OCI-M2 (cell line): ENCODE measurements at regions not wholly inside any gene's neighbourhood (a gene's known extent, or its start where the extent isn't known, plus 50 kb on each side); places are given as distances from the start of the nearest gene placed in this dataset.

Experiments
- DNase-seq: peaks from one replicate; lab custom pipeline; 2025; ENCODE audit not compliant: unreplicated experiment; lab: John Stamatoyannopoulos, UW

DNA sequence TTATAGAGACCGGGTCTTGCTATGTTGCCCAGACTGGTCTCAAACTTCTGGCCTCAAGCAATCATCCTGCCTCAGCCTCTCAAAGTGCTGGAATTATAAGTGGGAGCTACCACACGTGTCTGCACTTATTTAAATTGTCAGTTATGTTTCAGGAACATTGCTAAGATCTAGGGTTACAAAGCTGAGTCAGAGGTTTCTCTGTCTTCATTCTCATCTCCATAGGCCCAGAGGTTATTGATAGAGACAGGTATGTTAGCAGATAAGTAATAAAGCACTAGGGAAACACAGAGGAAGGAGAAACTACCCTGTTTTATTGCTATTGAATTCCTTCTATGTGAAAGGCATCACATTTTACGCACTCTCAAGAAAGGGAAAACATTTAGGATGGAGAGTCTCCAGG lies 214.1 kb downstream of the REEP3 start:
- DNase-seq, result no peak

DNA sequence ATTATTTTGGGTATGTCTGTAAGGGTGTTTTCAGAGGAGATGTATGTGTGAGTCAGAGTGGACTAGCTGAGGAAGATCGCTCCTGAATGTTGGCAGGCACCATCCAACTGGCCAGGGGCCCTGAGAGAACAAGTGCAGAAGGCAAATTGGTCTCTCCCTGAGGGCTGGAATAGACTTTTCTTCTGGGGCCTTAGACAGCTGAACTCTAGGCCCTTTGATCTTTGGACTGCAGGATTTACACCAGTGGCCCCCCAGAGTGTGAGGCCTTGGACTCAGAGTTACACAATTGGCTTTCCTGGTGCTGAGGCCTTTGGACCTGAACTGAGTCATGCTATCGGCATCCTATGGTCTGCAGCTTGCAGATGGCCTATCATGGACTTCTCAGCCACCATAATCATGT lies 217.2 kb downstream of the REEP3 start:
- no peak for DNase-seq

DNA sequence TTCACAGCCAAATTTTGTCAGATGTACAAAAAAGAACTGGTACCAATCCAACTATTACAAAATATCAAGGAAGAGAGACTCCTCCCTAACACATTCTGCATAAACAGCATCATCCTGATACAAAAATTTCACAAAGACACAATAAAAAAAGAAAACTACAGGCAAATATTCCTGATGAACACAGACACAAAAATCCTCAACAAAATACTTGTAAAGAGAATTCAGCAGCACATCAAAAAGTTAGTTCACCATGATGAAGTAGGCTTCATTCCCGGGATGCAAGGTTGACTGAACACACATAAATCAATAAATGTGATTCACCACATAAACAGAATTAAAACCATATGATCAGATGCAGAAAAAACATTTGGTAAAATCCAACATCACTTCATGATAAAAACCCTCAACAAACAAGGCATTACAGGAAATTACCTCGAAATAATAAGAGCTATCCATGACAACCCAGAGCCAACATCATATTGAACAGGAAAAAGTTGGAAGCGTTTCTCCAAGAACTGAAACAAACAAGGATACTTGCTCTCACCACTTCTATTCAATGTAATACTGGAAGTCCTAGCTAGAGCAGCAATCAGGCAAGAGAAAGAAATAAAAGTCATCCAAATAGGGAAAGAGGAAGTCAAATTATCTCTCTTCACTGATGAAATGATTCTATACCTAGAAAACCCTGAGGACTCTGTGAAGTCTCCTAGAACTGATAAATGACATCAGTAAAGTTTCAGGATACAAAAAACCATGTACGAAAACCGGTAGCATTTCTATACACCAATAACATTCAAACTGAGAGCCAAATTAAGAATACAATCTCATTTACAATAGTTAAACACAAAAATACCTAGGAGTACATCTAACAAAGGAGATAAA lies 223.1 kb downstream of the REEP3 start:
- no peak for DNase-seq

DNA sequence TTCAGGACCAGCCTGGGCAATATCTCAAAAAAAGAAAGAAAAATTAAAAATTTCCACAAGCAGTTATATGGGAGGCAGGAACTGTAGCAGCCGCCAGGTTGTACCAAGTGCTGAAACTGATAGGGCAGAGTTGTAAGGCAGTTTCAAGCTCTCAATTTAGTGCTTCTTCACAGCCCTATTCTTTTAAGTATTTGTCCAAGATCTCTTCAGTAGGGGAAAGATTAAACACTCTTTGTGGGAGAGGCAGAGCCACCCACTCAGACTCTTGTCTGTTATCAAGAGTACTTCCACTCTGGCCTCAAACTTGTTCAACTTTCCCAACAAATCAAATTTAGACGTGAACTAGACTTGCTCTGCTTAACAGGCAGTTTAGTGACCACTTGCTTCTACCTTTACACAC lies 228.7 kb downstream of the REEP3 start:
- no peak for DNase-seq

DNA sequence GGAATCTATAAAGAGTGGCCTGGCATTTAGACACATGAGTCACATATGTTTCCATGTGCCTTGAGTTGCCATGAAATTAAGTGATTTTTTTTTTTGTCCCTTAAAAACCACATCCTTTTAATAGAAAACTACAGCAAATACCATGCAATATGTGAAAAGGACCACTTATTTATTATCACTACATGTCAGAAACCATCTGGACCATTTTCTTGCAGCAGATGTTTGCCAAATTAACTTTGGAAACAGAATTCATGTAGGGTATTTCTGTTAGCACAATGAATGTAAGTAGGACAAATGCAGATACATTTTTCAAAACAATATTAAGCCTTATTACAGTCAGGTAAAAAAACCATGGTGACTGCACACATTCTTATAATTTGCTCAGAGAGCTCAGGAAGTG lies 230.6 kb downstream of the REEP3 start:
- no peak for DNase-seq

DNA sequence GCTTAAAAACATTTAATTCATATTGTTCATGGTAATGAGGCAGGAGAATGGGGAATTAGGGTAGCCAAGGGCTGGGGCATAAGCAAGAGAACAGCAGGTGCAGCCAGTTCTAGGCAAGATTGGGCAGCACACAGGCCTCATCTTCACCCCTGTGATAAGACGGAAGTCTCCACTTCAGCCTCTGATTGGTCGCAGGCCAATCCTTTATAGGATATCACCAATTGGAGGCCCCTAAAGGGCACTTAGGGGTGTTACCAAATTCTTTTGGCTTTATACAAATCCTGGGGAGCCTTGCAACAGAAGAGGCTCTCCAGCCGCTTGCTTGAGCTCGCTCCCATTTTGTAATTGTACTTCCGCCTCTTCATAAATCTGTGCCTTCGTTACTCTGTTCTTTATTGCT lies 231.1 kb downstream of the REEP3 start:
- no peak for DNase-seq

DNA sequence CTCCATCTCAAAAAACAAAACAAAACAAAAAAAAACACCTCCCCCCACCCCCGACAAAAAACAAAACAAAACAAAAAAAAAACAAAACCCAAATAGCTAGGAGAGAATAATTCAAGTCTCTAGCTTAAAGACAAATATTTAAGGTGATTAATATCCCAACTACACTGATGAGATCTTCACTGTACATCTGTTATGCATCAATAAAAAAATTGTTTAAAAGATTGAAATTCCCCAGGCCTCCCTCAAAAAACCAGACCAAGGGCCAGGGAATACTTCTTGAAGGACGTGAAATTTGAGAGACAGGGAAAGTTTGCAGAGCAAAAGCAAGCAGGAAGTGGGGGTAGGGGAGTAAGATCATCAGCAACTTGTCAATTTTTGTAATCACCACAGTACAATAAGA lies 232.6 kb downstream of the REEP3 start:
- DNase-seq, result no peak

DNA sequence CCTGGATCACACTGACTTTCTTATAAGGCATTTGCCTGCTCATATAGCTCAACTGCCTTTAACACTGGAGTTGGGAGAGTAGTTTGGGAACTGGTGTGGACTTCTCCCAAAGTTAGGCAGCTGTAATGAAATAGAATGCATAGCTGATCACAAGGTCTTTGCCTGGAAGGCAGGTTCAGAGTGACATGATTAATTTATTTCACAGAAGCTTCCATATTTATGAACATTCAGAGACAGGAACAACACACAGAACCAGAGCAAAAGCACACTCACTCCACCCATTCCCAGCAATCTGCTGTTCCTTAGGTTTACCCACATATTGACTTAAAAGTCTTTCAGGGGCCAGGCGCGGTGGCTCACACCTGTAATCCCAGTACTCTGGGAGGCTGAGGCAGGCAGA lies 234.2 kb downstream of the REEP3 start:
- no peak for DNase-seq

DNA sequence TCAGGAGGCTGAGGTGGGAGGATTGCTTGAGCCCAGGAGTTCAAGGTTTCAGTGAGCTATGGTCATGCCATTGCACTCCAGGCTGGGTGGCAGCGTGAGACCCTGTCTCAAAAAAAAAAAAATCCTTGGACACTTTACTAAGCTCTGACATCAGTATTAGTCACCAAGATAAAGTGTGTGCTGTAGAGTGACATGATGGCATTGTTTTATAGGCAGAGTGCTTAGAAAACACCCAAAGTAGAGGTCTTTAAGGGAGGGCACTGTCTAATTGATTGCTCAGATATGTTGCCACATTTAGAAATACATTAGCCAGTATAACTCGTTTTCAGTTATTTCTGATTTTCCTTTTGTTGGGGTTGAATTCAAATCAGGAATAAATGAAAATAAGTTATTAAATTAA lies 235.9 kb downstream of the REEP3 start:
- DNase-seq, result no peak

DNA sequence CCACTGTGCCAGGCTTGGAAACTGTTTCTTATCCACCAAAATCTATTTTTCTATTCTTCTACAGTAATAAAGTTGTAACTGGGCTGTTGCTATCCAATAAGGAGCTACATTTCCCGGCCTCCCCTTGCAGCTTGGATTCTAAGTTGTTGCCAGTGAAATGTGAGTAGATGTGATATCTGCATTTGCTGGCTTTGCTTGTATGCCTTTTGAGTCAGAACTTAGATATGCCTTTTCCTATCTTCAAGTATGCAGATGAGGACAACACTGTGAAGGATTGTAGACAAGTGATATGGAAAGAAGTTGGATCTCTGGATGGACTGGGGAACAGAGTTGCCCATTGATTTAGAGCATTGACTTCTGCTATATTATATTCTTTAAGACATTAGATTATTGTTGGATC lies 236.9 kb downstream of the REEP3 start:
- no peak for DNase-seq

DNA sequence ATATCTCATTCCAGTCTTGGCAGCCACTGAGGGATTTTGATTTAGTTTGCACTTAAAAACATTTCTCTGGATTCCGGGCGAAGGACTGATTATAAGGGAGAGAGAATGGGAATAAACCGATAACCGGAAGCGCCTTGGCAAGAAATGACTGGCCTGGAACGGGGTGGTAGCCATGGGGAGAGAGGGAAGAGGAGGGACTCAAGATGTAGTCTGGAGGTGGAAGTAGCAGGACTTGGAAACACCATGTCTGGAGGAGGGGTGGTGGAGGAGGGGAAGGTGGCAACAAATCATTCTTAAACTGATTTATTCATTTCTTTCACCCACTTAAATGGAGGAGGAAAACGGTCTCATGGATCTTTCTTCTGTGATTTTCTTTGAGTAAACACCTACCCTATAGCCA lies 238.1 kb downstream of the REEP3 start:
- DNase-seq, result no peak

DNA sequence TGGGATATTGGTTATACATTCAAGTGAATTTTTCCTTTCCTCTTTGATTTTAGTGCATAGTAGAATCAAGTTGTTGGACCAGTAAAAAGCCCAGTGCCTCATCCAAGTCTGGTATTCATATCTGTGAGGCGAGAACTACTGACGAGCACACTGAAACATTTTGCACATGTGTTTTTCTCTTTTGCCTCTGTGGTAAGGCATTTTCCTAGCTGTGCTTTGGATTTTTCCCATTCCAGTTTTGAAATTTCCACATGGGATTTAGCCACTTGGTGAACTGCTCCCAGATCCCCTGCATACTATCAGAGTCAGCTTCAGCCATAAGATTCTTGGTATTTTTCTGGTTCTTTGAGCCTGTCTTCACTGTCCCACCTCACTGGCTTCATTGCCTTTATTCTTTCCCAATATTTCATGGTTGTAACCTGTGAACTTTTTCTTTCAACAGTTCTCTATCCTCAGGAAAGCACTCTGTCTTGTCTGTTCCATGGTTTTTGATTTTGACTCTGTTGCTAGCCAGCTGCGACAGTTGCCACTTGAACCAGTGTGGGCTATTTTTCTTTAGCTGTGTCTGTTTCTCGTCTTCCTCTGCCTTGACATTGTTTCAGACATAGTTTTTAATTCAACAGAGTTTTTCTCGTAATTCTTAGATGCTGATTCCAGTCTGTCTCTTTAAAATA lies 239.0 kb downstream of the REEP3 start:
- no peak for DNase-seq

DNA sequence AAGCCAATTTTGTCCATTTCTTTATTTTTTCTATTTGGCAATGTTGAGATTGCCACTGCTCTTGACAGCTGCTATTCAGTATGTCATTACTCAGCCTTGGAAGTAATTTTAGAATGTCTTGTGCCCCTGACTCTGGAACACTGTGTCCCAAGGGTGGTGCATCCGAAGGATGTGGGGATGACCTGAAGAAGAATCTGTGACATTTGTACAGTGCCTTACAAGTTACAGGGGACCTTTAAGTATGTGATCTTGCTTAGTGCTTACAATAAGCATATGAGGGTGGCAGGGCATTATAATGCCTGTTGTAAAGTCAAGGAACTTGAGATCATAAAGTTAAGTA lies 239.5 kb downstream of the REEP3 start:
- no peak for DNase-seq

DNA sequence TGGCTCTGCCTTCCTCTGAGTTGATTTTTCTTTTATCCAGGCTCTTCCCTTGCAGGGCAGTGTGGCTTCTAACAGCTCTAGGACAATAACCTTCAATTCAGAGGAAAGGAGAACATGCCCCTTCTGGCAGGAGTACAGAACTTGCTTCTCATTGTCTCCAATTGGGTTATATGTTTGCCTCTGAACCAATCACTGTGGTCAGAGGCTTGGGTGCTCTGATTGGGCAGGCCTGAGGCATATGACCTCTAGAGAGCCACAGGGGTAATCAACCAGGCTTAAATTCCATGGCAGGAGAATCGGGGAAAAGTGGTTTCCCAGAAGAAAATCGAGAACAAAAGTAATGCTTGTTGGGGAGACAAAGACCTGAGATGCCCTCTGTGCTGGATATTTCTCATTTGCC lies 240.0 kb downstream of the REEP3 start:
- DNase-seq, result no peak

DNA sequence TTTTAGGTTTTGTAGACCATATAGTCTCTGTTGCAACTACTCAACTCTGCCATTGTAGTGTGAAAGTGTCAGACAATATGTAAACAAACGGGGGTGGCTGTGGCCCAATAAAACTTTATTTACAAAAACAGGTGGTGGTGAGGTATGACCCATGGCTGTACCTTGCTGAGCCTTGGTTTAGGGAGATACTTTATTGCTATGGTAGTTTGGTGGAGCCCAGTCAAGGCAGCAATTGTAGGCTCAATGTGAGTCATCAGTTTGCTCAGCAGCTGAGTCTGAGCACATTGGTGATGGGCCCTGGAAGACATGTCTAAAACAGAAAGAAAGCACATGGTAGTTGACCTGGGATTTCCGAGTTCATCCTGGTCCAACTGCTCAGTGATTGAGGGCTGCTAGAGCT lies 242.5 kb downstream of the REEP3 start:
- no peak for DNase-seq

DNA sequence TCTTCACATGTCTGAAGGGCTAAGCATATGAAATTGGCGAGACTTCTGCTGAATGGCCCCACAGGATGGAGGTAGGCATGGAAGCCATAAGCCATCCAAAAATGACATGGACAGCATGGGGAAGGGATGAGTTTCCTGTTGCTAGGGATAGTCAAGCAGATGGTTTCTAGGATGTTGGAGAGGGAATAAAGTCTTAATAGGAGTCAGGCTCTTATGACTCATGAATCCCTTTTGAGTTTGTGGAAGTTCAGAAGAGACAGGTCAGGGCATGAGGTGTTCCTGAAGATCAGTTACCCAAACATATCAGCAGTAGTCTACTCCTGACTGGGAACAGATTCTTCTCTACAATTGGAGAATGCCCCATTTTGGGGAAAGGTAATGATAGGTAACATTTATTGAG lies 243.9 kb downstream of the REEP3 start:
- DNase-seq, result no peak

DNA sequence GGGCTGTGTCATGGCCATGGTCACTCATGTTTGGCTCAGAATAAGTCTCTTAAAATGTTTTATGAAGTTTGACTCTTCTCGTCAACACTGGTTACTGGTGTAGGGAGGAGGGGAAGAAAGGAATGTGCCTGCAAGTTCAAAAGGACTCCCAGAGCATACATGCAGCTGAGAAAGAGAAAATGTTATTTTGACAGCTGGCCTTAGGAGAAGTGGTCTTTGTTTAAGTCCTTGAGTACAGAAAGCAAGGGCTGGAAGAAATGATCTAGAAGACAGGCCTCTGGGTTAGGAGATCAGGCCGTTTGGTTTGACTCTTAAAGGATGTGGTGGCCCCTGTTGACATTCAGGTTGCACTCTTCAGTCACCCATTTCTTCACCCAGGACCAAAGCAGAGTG lies 245.5 kb downstream of the REEP3 start:
- DNase-seq, result no peak

DNA sequence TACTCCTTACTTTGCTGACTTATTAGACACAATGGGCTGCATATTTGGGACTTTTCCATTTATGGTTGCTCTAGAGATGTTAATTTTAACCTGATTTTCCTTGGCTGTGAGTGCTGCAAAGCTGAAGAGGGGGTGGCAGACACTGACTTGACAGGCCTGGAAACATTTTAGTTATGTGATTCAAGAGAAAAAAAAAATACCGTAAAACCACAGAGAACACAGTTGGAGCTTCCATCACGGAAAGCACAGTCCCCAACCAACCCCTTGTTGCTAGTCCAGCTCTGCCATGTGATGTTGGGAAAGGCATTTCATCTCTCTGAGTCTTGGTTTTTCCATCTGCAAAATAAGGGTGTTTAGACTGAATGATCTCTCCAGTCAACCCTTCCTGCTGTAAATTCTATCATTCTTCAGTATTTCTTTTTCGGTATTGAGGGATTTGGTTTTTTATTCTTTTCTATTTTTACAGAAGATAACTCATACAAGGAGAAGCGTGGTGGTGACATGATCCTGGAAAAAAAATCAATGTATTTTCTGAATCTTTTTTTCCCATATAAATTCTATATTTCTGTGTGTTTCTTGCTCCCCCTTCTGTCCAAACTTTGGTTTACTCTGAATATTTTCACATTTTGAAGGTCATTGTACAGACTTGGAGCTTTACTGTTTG lies 246.1 kb downstream of the REEP3 start:
- no peak for DNase-seq

DNA sequence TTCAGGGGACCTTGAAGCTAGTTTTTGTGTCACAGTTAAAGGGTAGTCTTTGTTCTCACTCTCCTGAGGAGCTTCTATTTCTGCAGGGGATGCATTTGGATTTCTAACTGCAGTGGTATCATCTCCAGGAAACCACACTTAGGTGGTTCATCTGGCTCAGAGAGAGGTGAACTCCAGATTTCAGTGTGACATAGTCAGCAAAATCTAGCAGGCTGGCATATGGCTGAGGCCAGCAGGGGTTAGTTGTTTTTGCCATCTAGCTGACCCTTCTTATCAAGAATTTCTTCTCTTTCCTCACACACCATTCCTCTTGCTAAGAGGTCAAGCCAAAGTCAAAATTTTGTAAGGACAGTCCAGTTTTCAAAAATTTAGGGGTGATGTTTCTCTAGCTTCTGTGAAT lies 248.2 kb downstream of the REEP3 start:
- DNase-seq, result no peak

DNA sequence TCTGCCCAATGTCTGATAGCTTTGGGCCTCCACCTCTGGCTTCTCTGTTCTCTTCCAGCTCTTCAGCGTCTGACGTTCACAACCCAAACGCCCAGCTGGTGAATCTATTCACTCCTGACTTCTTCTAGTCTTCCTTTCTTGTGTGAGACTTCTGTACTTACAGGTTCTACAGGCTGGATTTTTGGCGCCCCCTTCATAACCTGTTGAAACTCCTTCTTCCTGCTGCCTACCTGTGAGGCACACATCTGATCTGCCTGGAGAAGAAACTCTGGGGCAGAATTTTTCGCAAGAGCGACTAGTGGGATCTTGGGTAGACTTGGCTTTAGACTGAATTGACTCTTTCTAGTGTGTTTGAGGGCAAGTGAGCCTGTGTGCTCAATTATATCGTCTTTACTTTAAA lies 249.3 kb downstream of the REEP3 start:
- no peak for DNase-seq

DNA sequence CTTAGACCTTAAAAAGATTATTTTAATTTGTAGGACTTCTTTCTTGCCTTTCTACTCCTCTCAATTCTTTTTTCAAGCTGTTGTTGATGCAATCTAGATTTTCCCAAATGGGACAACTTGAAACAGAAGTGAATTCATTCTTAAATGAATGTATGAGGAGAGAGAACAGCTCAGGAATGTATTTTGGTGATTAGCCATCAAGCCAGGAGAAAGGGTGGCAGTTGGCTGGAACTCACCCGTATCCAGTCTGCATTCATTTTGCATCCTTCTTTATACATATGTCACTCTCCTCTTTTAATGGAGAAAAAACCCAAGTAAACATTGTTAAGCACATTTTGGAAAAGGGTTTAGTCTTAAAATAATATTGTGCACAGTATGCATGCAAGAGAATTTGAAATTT lies 251.3 kb downstream of the REEP3 start:
- no peak for DNase-seq

DNA sequence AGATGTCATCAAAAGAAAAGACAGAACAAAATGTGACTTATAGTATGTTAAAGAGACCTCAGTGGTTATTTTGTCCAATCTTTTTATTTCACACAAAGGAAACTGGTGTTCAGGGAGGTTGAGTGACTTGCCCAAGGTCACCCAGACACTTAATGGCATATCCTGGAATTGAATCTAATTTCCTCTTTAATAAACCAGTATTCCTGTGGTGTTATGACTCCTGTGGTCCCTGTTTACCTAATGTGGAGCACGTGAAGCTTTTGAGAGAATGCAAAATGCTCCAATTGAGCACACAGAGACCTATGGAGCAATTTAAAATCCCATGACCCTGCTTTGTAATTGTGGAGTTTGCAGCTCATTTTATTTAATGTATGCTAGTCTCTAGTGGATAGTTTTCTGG lies 251.9 kb downstream of the REEP3 start:
- no peak for DNase-seq
